IMR-90 (cell line): ENCODE measurements at regions not wholly inside any gene's neighbourhood (a gene's known extent, or its start where the extent isn't known, plus 50 kb on each side); places are given as distances from the start of the nearest gene placed in this dataset.

Experiments
- ATAC-seq: fragments of 200-7000 bp; cut with Tn5 transposase; 2 replicates; pipeline ENCODE4 v1.9.1; 2020; ENCODE audit warnings: low read depth, mild to moderate bottlenecking, moderate library complexity
- BruUV-seq: library from RNA; stranded (reverse); fragments of 400-500 nt; replicated peaks from 2 replicates; lab custom pipeline; 2021; lab: Mats Ljungman, UMichigan
- CTCF ChIA-PET: fragments of 300-600 bp; formaldehyde crosslinking; extraction: SDS; loops from one replicate; lab custom pipeline; 2021; ENCODE audit warnings: antibody characterized with exemption; lab: Yijun Ruan, JAX
- POLR2A ChIA-PET: fragments of 300-600 bp; sonication (Branson Sonifier 250); formaldehyde crosslinking; loops from one replicate; lab custom pipeline; 2022; ENCODE audit warnings: antibody characterized with exemption; ENCODE audit not compliant: unreplicated experiment; lab: Charles Lee
- DNase-seq: peaks from one replicate; pipeline ENCODE4 v3.0.0; 2013
- H2AFZ ChIP-seq: replicated peaks from 2 replicates; pipeline ENCODE3; 2013; ENCODE audit warnings: low read length, mild to moderate bottlenecking; ENCODE audit not compliant: poor library complexity
- H2AK5ac ChIP-seq: 2 replicates; pipeline ENCODE4 v1.6.1; 2013; ENCODE audit warnings: low read depth, low read length, inconsistent platforms
- H2AK9ac ChIP-seq: replicated peaks from 2 replicates; pipeline ENCODE3; 2013; ENCODE audit warnings: mild to moderate bottlenecking, low read depth, low read length, moderate library complexity; ENCODE audit not compliant: poor library complexity
- H2BK120ac ChIP-seq: 2 replicates; pipeline ENCODE4 v1.6.1; 2013; ENCODE audit warnings: low read depth, low read length, inconsistent platforms
- H2BK15ac ChIP-seq: 3 replicates; pipeline ENCODE4 v1.6.1; 2013; ENCODE audit warnings: low read depth, low read length, inconsistent platforms
- H2BK20ac ChIP-seq: 2 replicates; pipeline ENCODE4 v1.6.1; 2013; ENCODE audit warnings: low read depth, mild to moderate bottlenecking, inconsistent platforms, low read length, moderate library complexity
- H2BK5ac ChIP-seq: 2 replicates; pipeline ENCODE4 v1.6.1; 2013; ENCODE audit warnings: mild to moderate bottlenecking, low read depth, low read length, inconsistent platforms; ENCODE audit not compliant: poor library complexity, severe bottlenecking
- H3K14ac ChIP-seq: replicated peaks from 2 replicates; pipeline ENCODE4 v1.6.1; 2013; ENCODE audit warnings: low read depth, low read length, inconsistent platforms
- H3K18ac ChIP-seq: 2 replicates; pipeline ENCODE4 v1.6.1; 2013; ENCODE audit warnings: low read depth, low read length, control low read depth
- H3K23ac ChIP-seq: 2 replicates; pipeline ENCODE4 v1.6.1; 2013; ENCODE audit warnings: low read depth, low read length, inconsistent platforms
- H3K27ac ChIP-seq: 2 replicates; pipeline ENCODE4 v1.5.1; 2013; ENCODE audit warnings: mild to moderate bottlenecking, control low read depth, low read length; ENCODE audit not compliant: insufficient read depth
- H3K27me3 ChIP-seq: 2 replicates; pipeline ENCODE4 v1.6.1; 2013; ENCODE audit warnings: low read length; ENCODE audit not compliant: control insufficient read depth, insufficient read depth
- H3K36me3 ChIP-seq: 2 replicates; pipeline ENCODE4 v1.6.1; 2013; ENCODE audit warnings: low read length, mixed read lengths; ENCODE audit not compliant: control insufficient read depth, insufficient read depth
- H3K4ac ChIP-seq: 2 replicates; pipeline ENCODE4 v1.6.1; 2013; ENCODE audit warnings: low read depth, low read length, inconsistent platforms
- H3K4me1 ChIP-seq: 2 replicates; pipeline ENCODE4 v1.6.1; 2013; ENCODE audit warnings: low read length, mixed read lengths; ENCODE audit not compliant: control insufficient read depth, insufficient read depth
- H3K4me2 ChIP-seq: 2 replicates; pipeline ENCODE4 v1.6.1; 2013; ENCODE audit warnings: low read depth, mild to moderate bottlenecking, control low read depth, low read length, moderate library complexity
- H3K4me3 ChIP-seq: 2 replicates; pipeline ENCODE4 v1.5.1; 2013; ENCODE audit warnings: low read depth, mild to moderate bottlenecking, control low read depth, low read length, moderate library complexity; ENCODE audit not compliant: insufficient read depth
- H3K56ac ChIP-seq: 2 replicates; pipeline ENCODE4 v1.6.1; 2013; ENCODE audit warnings: low read length, inconsistent platforms; ENCODE audit not compliant: insufficient read depth; ENCODE audit errors: extremely low read depth
- H3K79me1 ChIP-seq, 2 experiments: 2 replicates each; pipeline ENCODE4 v1.6.1; 2013; ENCODE audit warnings: low read length in 2 of 2, inconsistent platforms in 1 of 2, low read depth in 1 of 2
- H3K9ac ChIP-seq: 2 replicates; pipeline ENCODE4 v1.6.1; 2013; ENCODE audit warnings: low read depth, low read length, control low read depth
- H3K9me1 ChIP-seq: 2 replicates; pipeline ENCODE4 v1.6.1; 2013; ENCODE audit warnings: low read length, inconsistent platforms; ENCODE audit not compliant: insufficient read depth
- H3K9me3 ChIP-seq: 2 replicates; pipeline ENCODE4 v1.6.1; 2013; ENCODE audit warnings: low read length; ENCODE audit not compliant: control insufficient read depth, insufficient read depth
- H4K20me1 ChIP-seq: 2 replicates; pipeline ENCODE4 v1.6.1; 2013; ENCODE audit warnings: low read length, inconsistent platforms; ENCODE audit not compliant: insufficient read depth
- H4K5ac ChIP-seq: 2 replicates; pipeline ENCODE4 v1.6.1; 2013; ENCODE audit warnings: mild to moderate bottlenecking, low read depth, low read length, control low read depth
- H4K8ac ChIP-seq, 2 experiments: 2 replicates each; pipeline ENCODE4 v1.6.1; 2013; ENCODE audit warnings: low read depth in 2 of 2, low read length in 2 of 2, control low read depth in 1 of 2, inconsistent platforms in 1 of 2
- H4K91ac ChIP-seq: 2 replicates; pipeline ENCODE4 v1.6.1; 2013; ENCODE audit warnings: low read depth, low read length, inconsistent platforms; ENCODE audit not compliant: insufficient read depth
- CHD1 ChIP-seq: IDR thresholded peaks from 2 replicates; pipeline ENCODE4 v1.6.1; 2012; ENCODE audit warnings: low read depth, low read length, improper control_type of control experiment
- FOS ChIP-seq: fragments of 150-350 bp; IDR thresholded peaks from 2 replicates; pipeline ENCODE4 v1.6.1; 2016; ENCODE audit warnings: low read depth, low read length
- MAZ ChIP-seq: IDR thresholded peaks from 2 replicates; pipeline ENCODE4 v1.6.1; 2012; ENCODE audit warnings: low read depth, mild to moderate bottlenecking, low read length, improper control_type of control experiment, moderate library complexity, borderline replicate concordance
- MXI1 ChIP-seq: IDR thresholded peaks from 2 replicates; pipeline ENCODE4 v1.6.1; 2012; ENCODE audit warnings: low read depth, mild to moderate bottlenecking, low read length, moderate library complexity, borderline replicate concordance
- NFE2L2 ChIP-seq: fragments of 150-350 bp; IDR thresholded peaks from 2 replicates; pipeline ENCODE4 v1.6.1; 2016; ENCODE audit warnings: low read depth, mild to moderate bottlenecking, low read length
- RAD21 ChIP-seq: IDR thresholded peaks from 2 replicates; pipeline ENCODE4 v1.6.1; 2012; ENCODE audit warnings: low read length, improper control_type of control experiment
- RCOR1 ChIP-seq: IDR thresholded peaks from 2 replicates; pipeline ENCODE4 v1.6.1; 2012; ENCODE audit warnings: mild to moderate bottlenecking, low read length, improper control_type of control experiment; ENCODE audit not compliant: insufficient replicate concordance
- SMC3 ChIP-seq: fragments of 150-350 bp; IDR thresholded peaks from 2 replicates; pipeline ENCODE4 v1.6.1; 2016; ENCODE audit warnings: low read depth, mild to moderate bottlenecking, antibody characterized with exemption, low read length, moderate library complexity
- USF2 ChIP-seq: fragments of 150-350 bp; IDR thresholded peaks from 2 replicates; pipeline ENCODE4 v1.6.1; 2017; ENCODE audit warnings: mild to moderate bottlenecking, antibody characterized with exemption, low read length, low read depth
- WGBS, 2 experiments: methylation state at CpG; one replicate each; pipeline versions ENCODE4 v1.1.5 to v1.1.7; 2013; ENCODE audit warnings: missing lambda C conversion rate in 2 of 2; ENCODE audit not compliant: insufficient read length in 1 of 2; ENCODE audit errors: extremely low coverage in 2 of 2; 5-methylcytosine and 5-hydroxymethylcytosine counted together
- dilution Hi-C: fragments of 300-500 bp; cut with HindIII; formaldehyde crosslinking; loops from one replicate; pipeline ENCODE4 v1.14.3; 2018; ENCODE audit warnings: low sequenced_read_pairs; ENCODE audit not compliant: unreplicated experiment
- in situ Hi-C: fragments of 300-500 bp; cut with MboI; formaldehyde crosslinking; loops from 3 replicates; pipeline ENCODE4 v1.14.3; 2019; ENCODE audit warnings: low sequenced_read_pairs, inconsistent platforms, mixed read lengths
- intact Hi-C: fragments of 100-400 bp; cut with micrococcal nuclease; formaldehyde crosslinking; loops from 2 replicates; pipeline ENCODE4 v1.10.0; 2022
- TF ChIP-seq, protein P1 (sequence below): conservative IDR thresholded peaks from 2 replicates; pipeline ENCODE4 v1.5.1; 2012; ENCODE audit warnings: mild to moderate bottlenecking, low read depth, low read length, improper control_type of control experiment

GRCh38 chr6:14786455-14786854, 459.4 kb upstream of the JARID2 start:
- Histone ChIP-seq H3K9me1 (peaks cover 4% of the 10 kb centered on the region; the same call in 1 of the 2 replicates), H4K8ac (no peak overlapping the region), H3K4me1 (peaks cover 2% of the 10 kb centered on the region; the same call in 1 of the 2 replicates), H3K4ac (no peak overlapping the region), H2AK9ac (no peak overlapping the region), H4K91ac (no peak overlapping the region), H2BK120ac (no peak overlapping the region), H3K4me3 (no peak overlapping the region), H3K9ac (no peak overlapping the region), H2AK5ac (no peak overlapping the region; the same call in 1 of the 2 replicates), H2BK15ac (no peak overlapping the region), H4K20me1 (no peaks in the 10 kb centered on the region), H2BK20ac (no peak overlapping the region; the same call in 1 of the 2 replicates), H2AFZ (no peak overlapping the region), H3K23ac (no peak overlapping the region), H3K27me3 (no peaks in the 10 kb centered on the region), H3K18ac (no peak overlapping the region), H3K14ac (no peak overlapping the region), H3K79me1 (no peaks in the 10 kb centered on the region), H3K36me3 (no peaks in the 10 kb centered on the region), H4K5ac (no peak overlapping the region), H3K27ac (no peak overlapping the region), H2BK5ac (no peak overlapping the region), H3K9me3 (no peaks in the 10 kb centered on the region), H3K4me2 (no peak overlapping the region), H3K56ac (no peak overlapping the region)
- intact Hi-C loops (no loop called here), in situ Hi-C loops (no loop called here), dilution Hi-C loops (no loop called here)
- no peak for TF ChIP-seq NFE2L2
- TF ChIP-seq MAZ, result no peak
- no peak for TF ChIP-seq USF2
- no peak for TF ChIP-seq SMC3
- no peak for TF ChIP-seq CHD1
- no peak for TF ChIP-seq MXI1
- TF ChIP-seq, protein P1, sequence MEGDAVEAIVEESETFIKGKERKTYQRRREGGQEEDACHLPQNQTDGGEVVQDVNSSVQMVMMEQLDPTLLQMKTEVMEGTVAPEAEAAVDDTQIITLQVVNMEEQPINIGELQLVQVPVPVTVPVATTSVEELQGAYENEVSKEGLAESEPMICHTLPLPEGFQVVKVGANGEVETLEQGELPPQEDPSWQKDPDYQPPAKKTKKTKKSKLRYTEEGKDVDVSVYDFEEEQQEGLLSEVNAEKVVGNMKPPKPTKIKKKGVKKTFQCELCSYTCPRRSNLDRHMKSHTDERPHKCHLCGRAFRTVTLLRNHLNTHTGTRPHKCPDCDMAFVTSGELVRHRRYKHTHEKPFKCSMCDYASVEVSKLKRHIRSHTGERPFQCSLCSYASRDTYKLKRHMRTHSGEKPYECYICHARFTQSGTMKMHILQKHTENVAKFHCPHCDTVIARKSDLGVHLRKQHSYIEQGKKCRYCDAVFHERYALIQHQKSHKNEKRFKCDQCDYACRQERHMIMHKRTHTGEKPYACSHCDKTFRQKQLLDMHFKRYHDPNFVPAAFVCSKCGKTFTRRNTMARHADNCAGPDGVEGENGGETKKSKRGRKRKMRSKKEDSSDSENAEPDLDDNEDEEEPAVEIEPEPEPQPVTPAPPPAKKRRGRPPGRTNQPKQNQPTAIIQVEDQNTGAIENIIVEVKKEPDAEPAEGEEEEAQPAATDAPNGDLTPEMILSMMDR, result no peak
- TF ChIP-seq RCOR1, result no peak
- no peak for TF ChIP-seq RAD21
- TF ChIP-seq FOS, result no peak
- no TSS peak for BruUV-seq
- WGBS, 2 experiments, result no CpG with 5 or more reads among the region's 3 CpGs
- ATAC-seq (no peak), DNase-seq (no peak)
- POLR2A ChIA-PET, result no interaction called here
- CTCF ChIA-PET, result no interaction called here
